ENCODE measurements at regions not wholly inside any gene's neighbourhood (a gene's known extent, or its start where the extent isn't known, plus 50 kb on each side); places are given as distances from the start of the nearest gene placed in this dataset.

GRCh38 chr3:64343689-64344430, 118.6 kb upstream of the PRICKLE2 start:
- Histone ChIP-seq H3K27ac (ENCODE audit: low read depth, low read length) (peak overlapping the region; percentile 98), H3K23ac (ENCODE audit: low read length) (no peak overlapping the region), H3K4me1 (ENCODE audit: control insufficient read depth in 1 of 2, insufficient read depth in 2 of 2, low read length in 2 of 2) (peaks cover 17 to 37% of the 10 kb centered on the region in 2 experiments), H2BK5ac (ENCODE audit: low read depth, low read length, poor library complexity) (peak overlapping the region; percentile 78), H4K8ac (ENCODE audit: low read depth, low read length) (peak overlapping the region; percentile 66), H3K9ac (ENCODE audit: low read length) (no peak overlapping the region), H3K27me3 (ENCODE audit: insufficient read depth, low read length) (no peaks in the 10 kb centered on the region), H2AFZ (ENCODE audit: insufficient read depth, low read length, poor library complexity) (no peak overlapping the region), H4K12ac (ENCODE audit: low read depth, low read length) (no peak overlapping the region), H3K14ac (ENCODE audit: low read length) (peak overlapping the region; percentile 65), H2AK5ac (ENCODE audit: low read length) (peak overlapping the region; percentile 90), H4K91ac (ENCODE audit: low read depth, low read length) (peak overlapping the region; percentile 79), H3K18ac (ENCODE audit: low read length) (no peak overlapping the region), H3K79me2 (ENCODE audit: control insufficient read depth, insufficient read depth, low read length, poor library complexity) (peaks cover 3% of the 10 kb centered on the region), H3K36me3 (ENCODE audit: control insufficient read depth in 1 of 2, insufficient read depth in 2 of 2, low read length in 2 of 2) (no peaks in the 10 kb centered on the region), H3K79me1 (ENCODE audit: low read length) (peaks cover 43% of the 10 kb centered on the region), H3K4me2 (ENCODE audit: low read length) (no peak overlapping the region), H3K4me3 (ENCODE audit: low read depth, low read length) (no peak overlapping the region), H2BK12ac (ENCODE audit: low read length) (peak overlapping the region; percentile 52), H2BK120ac (ENCODE audit: insufficient read depth, low read length, poor library complexity) (peak overlapping the region; percentile 78), H3K4ac (ENCODE audit: low read depth, low read length) (peak overlapping the region; percentile 26), H3K9me3 (ENCODE audit: insufficient read depth, low read depth, low read length) (peaks cover 2% of the 10 kb centered on the region)
- DNase-seq: no peak
- no CpG with 5 or more reads among the region's 8 CpGs for WGBS (ENCODE audit: extremely low coverage, insufficient coverage, insufficient read length)

GRCh38 chr3:64342940-64343688, 117.8 kb upstream of the PRICKLE2 start:
- Histone ChIP-seq H4K8ac (ENCODE audit: low read depth, low read length) (no peak overlapping the region), H3K9ac (ENCODE audit: low read length) (no peak overlapping the region), H3K4me3 (ENCODE audit: low read depth, low read length) (no peak overlapping the region), H4K91ac (ENCODE audit: low read depth, low read length) (no peak overlapping the region), H3K4ac (ENCODE audit: low read depth, low read length) (no peak overlapping the region), H3K18ac (ENCODE audit: low read length) (no peak overlapping the region), H3K23ac (ENCODE audit: low read length) (no peak overlapping the region), H3K27ac (ENCODE audit: low read depth, low read length) (peak overlapping the region; percentile 98), H4K12ac (ENCODE audit: low read depth, low read length) (no peak overlapping the region), H2BK120ac (ENCODE audit: insufficient read depth, low read length, poor library complexity) (peak overlapping the region; percentile 9), H2AFZ (ENCODE audit: insufficient read depth, low read length, poor library complexity) (no peak overlapping the region), H3K9me3 (ENCODE audit: insufficient read depth, low read depth, low read length) (peaks cover 2% of the 10 kb centered on the region), H3K79me1 (ENCODE audit: low read length) (peaks cover 43% of the 10 kb centered on the region), H3K14ac (ENCODE audit: low read length) (no peak overlapping the region), H3K36me3 (ENCODE audit: control insufficient read depth in 1 of 2, insufficient read depth in 2 of 2, low read length in 2 of 2) (no peaks in the 10 kb centered on the region), H2BK5ac (ENCODE audit: low read depth, low read length, poor library complexity) (peak overlapping the region; percentile 78), H3K4me2 (ENCODE audit: low read length) (no peak overlapping the region), H3K4me1 (ENCODE audit: control insufficient read depth in 1 of 2, insufficient read depth in 2 of 2, low read length in 2 of 2) (peaks cover 17 to 37% of the 10 kb centered on the region in 2 experiments), H3K79me2 (ENCODE audit: control insufficient read depth, insufficient read depth, low read length, poor library complexity) (peaks cover 3% of the 10 kb centered on the region), H2AK5ac (ENCODE audit: low read length) (no peak overlapping the region), H2BK12ac (ENCODE audit: low read length) (no peak overlapping the region), H3K27me3 (ENCODE audit: insufficient read depth, low read length) (no peaks in the 10 kb centered on the region)
- DNase-seq: no peak
- WGBS (ENCODE audit: extremely low coverage, insufficient coverage, insufficient read length): no CpG with 5 or more reads among the region's 6 CpGs

GRCh38 chr3:64341296-64341695, 116.0 kb upstream of the PRICKLE2 start:
- H2AFZ ChIP-seq (ENCODE audit: insufficient read depth, low read length, poor library complexity): peak overlapping the region; percentile 69
- H3K9me3 ChIP-seq (ENCODE audit: insufficient read depth, low read depth, low read length): peaks cover 2% of the 10 kb centered on the region
- H4K91ac ChIP-seq (ENCODE audit: low read depth, low read length): peak overlapping the region; percentile 98
- peak overlapping the region; percentile 88 for H3K14ac ChIP-seq (ENCODE audit: low read length)
- H2BK12ac ChIP-seq (ENCODE audit: low read length): peak overlapping the region; percentile 100
- WGBS (ENCODE audit: extremely low coverage, insufficient coverage, insufficient read length): no CpG with 5 or more reads among the region's 1 CpG
- H2AK5ac ChIP-seq (ENCODE audit: low read length): peak overlapping the region; percentile 99
- peaks cover 39% of the 10 kb centered on the region for H3K79me1 ChIP-seq (ENCODE audit: low read length)
- no peak overlapping the region for H3K4me3 ChIP-seq (ENCODE audit: low read depth, low read length)
- peak overlapping the region; percentile 80 for H4K8ac ChIP-seq (ENCODE audit: low read depth, low read length)
- H3K79me2 ChIP-seq (ENCODE audit: control insufficient read depth, insufficient read depth, low read length, poor library complexity): peaks cover 3% of the 10 kb centered on the region
- no peak for DNase-seq
- peaks cover 14 to 31% of the 10 kb centered on the region in 2 experiments for H3K4me1 ChIP-seq (ENCODE audit: control insufficient read depth in 1 of 2, insufficient read depth in 2 of 2, low read length in 2 of 2)
- peak overlapping the region; percentile 93 for H2BK5ac ChIP-seq (ENCODE audit: low read depth, low read length, poor library complexity)
- no peaks in the 10 kb centered on the region for H3K27me3 ChIP-seq (ENCODE audit: insufficient read depth, low read length)
- H3K27ac ChIP-seq (ENCODE audit: low read depth, low read length): peak overlapping the region; percentile 94
- H3K4ac ChIP-seq (ENCODE audit: low read depth, low read length): peak overlapping the region; percentile 91
- no peaks in the 10 kb centered on the region for H3K36me3 ChIP-seq (ENCODE audit: control insufficient read depth in 1 of 2, insufficient read depth in 2 of 2, low read length in 2 of 2)
- peak overlapping the region; percentile 94 for H2BK120ac ChIP-seq (ENCODE audit: insufficient read depth, low read length, poor library complexity)
- H3K18ac ChIP-seq (ENCODE audit: low read length): peak overlapping the region; percentile 97
- H3K4me2 ChIP-seq (ENCODE audit: low read length): no peak overlapping the region
- H4K12ac ChIP-seq (ENCODE audit: low read depth, low read length): peak overlapping the region; percentile 45
- no peak overlapping the region for H3K23ac ChIP-seq (ENCODE audit: low read length)
- H3K9ac ChIP-seq (ENCODE audit: low read length): no peak overlapping the region

- Histone ChIP-seq H3K4me2 (ENCODE audit: low read length) (peak overlapping the region; percentile 35), H3K23ac (ENCODE audit: low read length) (no peak overlapping the region), H3K79me1 (ENCODE audit: low read length) (peaks cover 36% of the 10 kb centered on the region), H2BK5ac (ENCODE audit: low read depth, low read length, poor library complexity) (peak overlapping the region; percentile 73), H4K8ac (ENCODE audit: low read depth, low read length) (no peak overlapping the region), H2AFZ (ENCODE audit: insufficient read depth, low read length, poor library complexity) (no peak overlapping the region), H3K27ac (ENCODE audit: low read depth, low read length) (peak overlapping the region; percentile 94), H3K4me1 (ENCODE audit: control insufficient read depth in 1 of 2, insufficient read depth in 2 of 2, low read length in 2 of 2) (peaks cover 14 to 28% of the 10 kb centered on the region in 2 experiments), H3K9ac (ENCODE audit: low read length) (no peak overlapping the region), H2AK5ac (ENCODE audit: low read length) (no peak overlapping the region), H3K14ac (ENCODE audit: low read length) (peak overlapping the region; percentile 43), H4K91ac (ENCODE audit: low read depth, low read length) (peak overlapping the region; percentile 72), H3K18ac (ENCODE audit: low read length) (peak overlapping the region; percentile 33), H2BK12ac (ENCODE audit: low read length) (no peak overlapping the region), H4K12ac (ENCODE audit: low read depth, low read length) (no peak overlapping the region), H3K9me3 (ENCODE audit: insufficient read depth, low read depth, low read length) (no peaks in the 10 kb centered on the region), H3K36me3 (ENCODE audit: control insufficient read depth in 1 of 2, insufficient read depth in 2 of 2, low read length in 2 of 2) (no peaks in the 10 kb centered on the region), H3K27me3 (ENCODE audit: insufficient read depth, low read length) (no peaks in the 10 kb centered on the region), H2BK120ac (ENCODE audit: insufficient read depth, low read length, poor library complexity) (peak overlapping the region; percentile 36), H3K79me2 (ENCODE audit: control insufficient read depth, insufficient read depth, low read length, poor library complexity) (peaks cover 3% of the 10 kb centered on the region), H3K4ac (ENCODE audit: low read depth, low read length) (no peak overlapping the region), H3K4me3 (ENCODE audit: low read depth, low read length) (no peak overlapping the region)
- no CpG with 5 or more reads among the region's 11 CpGs for WGBS (ENCODE audit: extremely low coverage, insufficient coverage, insufficient read length)
- peak in 1 of 2 donors; percentile 12 for DNase-seq
Measured at GRCh38 chr3:64340641-64341101, 115.4 kb upstream of the PRICKLE2 start.

Measured in trophoblast cell (in vitro differentiated cells and primary cell).